Left lung (tissue), 4 donors: ENCODE measurements at regions not wholly inside any gene's neighbourhood (a gene's known extent, or its start where the extent isn't known, plus 50 kb on each side); places are given as distances from the start of the nearest gene placed in this dataset.

Source experiments
- ATAC-seq: fragments of 200-7000 bp; cut with Tn5 transposase; one replicate; pipeline ENCODE4 v1.9.1; 2020; ENCODE audit warnings: moderate library complexity
- DNase-seq, 4 donors: peaks; one replicate each; pipeline ENCODE4 v3.0.0-alpha.2; 2013 to 2020
- H3K27ac ChIP-seq, 2 donors: fragments of 200-600 bp; sonication (generic) in 1 of 2; one replicate each; pipeline versions ENCODE4 v1.5.0 to v1.8.0; 2020 to 2021
- H3K27me3 ChIP-seq, 2 donors: fragments of 200-600 bp; sonication (generic) in 1 of 2; one replicate each; pipeline versions ENCODE4 v1.5.0 to v1.8.0; 2020 to 2021
- H3K36me3 ChIP-seq, 2 donors: fragments of 200-600 bp; sonication (generic) in 1 of 2; one replicate each; pipeline versions ENCODE4 v1.5.0 to v1.8.0; 2020 to 2021
- H3K4me1 ChIP-seq, 2 donors: fragments of 200-600 bp; one replicate each; pipeline ENCODE4 v1.8.0; 2021
- H3K4me3 ChIP-seq, 2 donors: fragments of 200-600 bp; sonication (generic) in 1 of 2; one replicate each; pipeline versions ENCODE4 v1.5.0 to v1.8.0; 2020 to 2021; ENCODE audit warnings: mild to moderate bottlenecking in 1 of 2
- H3K9me3 ChIP-seq, 2 donors: fragments of 200-600 bp; sonication (generic) in 1 of 2; one replicate each; pipeline versions ENCODE4 v1.5.0 to v1.8.0; 2020 to 2021
- CTCF ChIP-seq, 2 donors: fragments of 200-600 bp; sonication (generic) in 1 of 2; IDR thresholded peaks; one replicate each; pipeline versions ENCODE4 v1.5.0 to v1.8.0; 2021; ENCODE audit warnings: antibody characterized with exemption in 2 of 2
- intact Hi-C, 2 donors: fragments of 100-400 bp; cut with DNase I; formaldehyde crosslinking; loops; one replicate each; pipeline versions ENCODE4 v1.11.2 to v1.14.2; 2022
- donor health status: DM: no; HTN: yes; CAD: no.
- donor health status: DM: no; HTN: no; CAD: no.

DNA sequence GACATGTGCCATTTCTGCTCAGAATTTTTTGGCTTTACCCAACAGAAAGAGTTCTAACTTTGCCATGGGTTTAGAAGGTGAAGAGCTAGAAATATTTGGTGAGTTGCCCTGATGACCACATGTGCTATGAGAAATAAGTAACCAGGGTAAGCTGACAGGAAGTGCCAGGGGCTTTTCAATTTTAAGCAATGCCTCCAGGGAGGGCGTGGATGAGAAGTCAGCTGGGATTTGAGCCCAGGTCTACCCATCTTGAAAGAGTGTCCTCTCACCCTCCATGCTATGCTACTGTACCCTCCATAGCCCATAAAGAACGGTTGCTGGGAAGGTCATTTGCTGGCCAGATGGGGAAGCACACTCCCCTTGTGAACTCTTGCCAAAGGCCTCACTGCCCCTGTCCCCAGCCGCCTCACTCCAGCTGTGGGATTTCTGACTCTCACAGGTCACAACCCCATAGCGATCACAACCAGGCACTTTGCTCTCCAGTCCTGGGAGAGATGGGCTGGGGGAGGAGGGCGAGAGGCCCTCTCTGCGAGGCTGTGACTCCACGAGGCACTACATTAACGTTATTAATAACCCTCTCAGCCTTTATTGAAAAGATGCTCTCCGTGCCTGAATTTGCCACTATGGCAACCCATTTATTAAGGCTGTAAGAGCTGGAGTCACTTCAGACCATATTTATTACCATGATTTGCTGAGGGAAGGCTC, 291.1 kb downstream of the DHX35 start:
- Histone ChIP-seq H3K27ac (no peak overlapping the region), H3K27me3 (no peaks in the 10 kb centered on the region), H3K9me3 (no peaks in the 10 kb centered on the region), H3K36me3 (no peaks in the 10 kb centered on the region), H3K4me1 (no peaks in the 10 kb centered on the region), H3K4me3 (no peak overlapping the region)
- TF ChIP-seq CTCF (IDR thresholded peaks at IDR 0.05) = no peak
- DNase-seq (no peak), ATAC-seq (no peak)
- intact Hi-C loops = no loop called here

DNA sequence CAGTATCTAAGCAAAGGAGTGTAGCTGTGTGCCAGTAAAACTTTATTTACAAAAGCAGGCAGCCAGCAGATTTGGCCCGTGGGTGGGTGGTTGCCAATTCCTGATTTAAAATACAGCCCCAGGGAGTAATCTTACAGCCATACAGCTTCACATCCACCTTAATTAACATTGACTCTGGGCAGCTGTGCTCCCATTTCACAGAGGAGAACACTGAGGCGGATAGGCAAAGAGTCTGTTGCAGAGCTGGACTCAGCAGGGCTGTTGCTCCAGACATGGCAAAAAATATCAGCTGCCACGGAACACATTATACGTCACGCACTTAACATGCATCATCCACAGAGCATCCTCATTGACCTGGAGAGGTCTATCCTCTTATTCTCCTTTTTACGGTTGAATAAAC, 289.9 kb downstream of the DHX35 start:
- no peaks in the 10 kb centered on the region for H3K27me3 ChIP-seq
- H3K36me3 ChIP-seq = no peaks in the 10 kb centered on the region
- no peaks in the 10 kb centered on the region for H3K9me3 ChIP-seq
- ATAC-seq (no peak), DNase-seq (no peak)
- H3K4me1 ChIP-seq = no peaks in the 10 kb centered on the region
- H3K4me3 ChIP-seq = no peak overlapping the region
- TF ChIP-seq CTCF (IDR thresholded peaks at IDR 0.05) = no peak
- intact Hi-C loops = no loop called here
- H3K27ac ChIP-seq = no peak overlapping the region

- ATAC-seq (no peak), DNase-seq (no peak)
- Histone ChIP-seq H3K4me3 (no peak overlapping the region), H3K27ac (no peak overlapping the region), H3K27me3 (no peaks in the 10 kb centered on the region), H3K4me1 (no peaks in the 10 kb centered on the region), H3K36me3 (no peaks in the 10 kb centered on the region), H3K9me3 (no peaks in the 10 kb centered on the region)
- intact Hi-C loops = no loop called here
- TF ChIP-seq CTCF (IDR thresholded peaks at IDR 0.05) = no peak
Measured at GRCh38 chr20:39249798-39250197, 287.7 kb downstream of the DHX35 start.

DNA sequence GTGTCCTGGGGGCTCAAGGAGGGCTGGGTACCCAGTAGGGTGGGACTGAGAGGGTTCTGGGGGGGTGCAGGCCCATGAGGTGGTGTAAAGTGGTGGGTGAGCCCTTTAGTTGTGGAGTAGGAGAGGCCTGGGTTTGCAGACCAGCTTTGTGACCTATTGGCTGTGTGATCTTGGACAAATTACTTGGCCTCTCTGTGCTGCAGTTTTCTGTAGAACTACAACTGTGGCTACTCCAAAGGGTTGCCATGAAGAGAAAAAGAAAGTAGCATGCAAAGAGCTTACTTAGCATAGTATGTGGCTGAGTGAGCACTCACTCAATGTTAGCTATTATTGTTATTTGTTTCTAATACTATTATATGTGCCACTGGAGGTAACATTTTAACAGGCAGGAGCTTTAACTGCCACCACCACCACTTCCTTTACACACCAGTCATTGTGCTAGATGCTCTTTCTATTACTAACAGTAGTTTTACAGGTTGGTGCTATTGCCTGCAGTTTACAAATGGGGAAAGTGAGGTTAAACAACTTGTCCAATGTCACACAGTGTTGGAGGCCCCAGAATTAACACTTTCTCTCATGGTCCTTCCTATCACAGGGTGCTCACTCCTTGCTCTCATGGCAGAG, 286.8 kb downstream of the DHX35 start:
- Histone ChIP-seq H3K27ac (no peak overlapping the region), H3K9me3 (no peaks in the 10 kb centered on the region), H3K4me3 (no peak overlapping the region), H3K4me1 (no peaks in the 10 kb centered on the region), H3K36me3 (no peaks in the 10 kb centered on the region), H3K27me3 (no peaks in the 10 kb centered on the region)
- TF ChIP-seq CTCF (IDR thresholded peaks at IDR 0.05) = no peak
- ATAC-seq = no peak
- no peak for DNase-seq
- intact Hi-C loops = no loop called here

DNA sequence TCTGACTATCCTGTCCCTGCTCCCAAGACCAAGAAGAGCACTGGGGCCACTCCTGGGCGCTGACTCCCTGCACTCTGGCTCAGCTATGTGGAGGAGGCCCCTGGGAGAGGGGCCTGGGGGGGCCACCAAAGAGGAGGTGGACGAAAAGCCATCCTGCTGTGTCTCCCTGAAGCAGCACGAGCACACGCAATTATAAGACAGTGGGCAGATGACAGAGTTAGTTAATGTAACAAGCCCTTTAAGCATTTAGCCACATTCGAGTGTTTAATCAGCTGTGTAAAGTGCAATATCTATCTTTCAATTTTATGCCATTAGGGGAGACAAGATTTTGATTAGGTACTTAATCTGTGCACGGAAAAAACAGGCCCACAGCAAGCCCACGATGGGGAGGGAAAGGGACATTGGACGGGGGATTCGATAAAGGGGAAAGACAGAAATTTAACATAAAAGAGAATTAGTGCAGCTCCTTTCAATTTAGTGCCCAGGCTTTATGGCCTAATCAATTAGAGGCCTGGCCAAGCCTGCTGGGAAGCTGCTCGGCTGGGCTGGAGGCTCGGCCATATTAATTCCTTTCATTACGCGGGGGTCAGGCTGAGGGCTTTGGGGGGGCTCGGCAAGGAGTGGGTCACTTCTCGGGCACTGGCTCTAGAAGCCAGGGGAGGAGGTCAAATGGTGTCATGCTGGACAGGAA, 286.2 kb downstream of the DHX35 start:
- Histone ChIP-seq H3K4me3 (no peak overlapping the region), H3K27me3 (no peaks in the 10 kb centered on the region), H3K27ac (no peak overlapping the region), H3K36me3 (no peaks in the 10 kb centered on the region), H3K4me1 (no peaks in the 10 kb centered on the region), H3K9me3 (no peaks in the 10 kb centered on the region)
- intact Hi-C loops = no loop called here
- no peak for TF ChIP-seq CTCF (IDR thresholded peaks at IDR 0.05)
- ATAC-seq (no peak), DNase-seq (no peak)
